ENCODE measurements at regions not wholly inside any gene's neighbourhood (a gene's known extent, or its start where the extent isn't known, plus 50 kb on each side); places are given as distances from the start of the nearest gene placed in this dataset.

- Mint-ChIP-seq H3K36me3 (ENCODE audit: insufficient read depth, unreplicated experiment) (no peaks in the 10 kb centered on the region), H3K4me1 (ENCODE audit: low read depth, unreplicated experiment) (no peaks in the 10 kb centered on the region), H3K9me3 (ENCODE audit: low read depth, unreplicated experiment) (peaks cover 7% of the 10 kb centered on the region), H3K4me3 (ENCODE audit: low read depth, unreplicated experiment) (no peak overlapping the region), H3K27ac (ENCODE audit: unreplicated experiment) (no peak overlapping the region), H3K27me3 (ENCODE audit: unreplicated experiment) (no peaks in the 10 kb centered on the region)
- CTCF ChIA-PET: no interaction called here
- intact Hi-C loops (cut with micrococcal nuclease; ENCODE audit: unreplicated experiment): no loop called here
- TF ChIP-seq, protein P1, sequence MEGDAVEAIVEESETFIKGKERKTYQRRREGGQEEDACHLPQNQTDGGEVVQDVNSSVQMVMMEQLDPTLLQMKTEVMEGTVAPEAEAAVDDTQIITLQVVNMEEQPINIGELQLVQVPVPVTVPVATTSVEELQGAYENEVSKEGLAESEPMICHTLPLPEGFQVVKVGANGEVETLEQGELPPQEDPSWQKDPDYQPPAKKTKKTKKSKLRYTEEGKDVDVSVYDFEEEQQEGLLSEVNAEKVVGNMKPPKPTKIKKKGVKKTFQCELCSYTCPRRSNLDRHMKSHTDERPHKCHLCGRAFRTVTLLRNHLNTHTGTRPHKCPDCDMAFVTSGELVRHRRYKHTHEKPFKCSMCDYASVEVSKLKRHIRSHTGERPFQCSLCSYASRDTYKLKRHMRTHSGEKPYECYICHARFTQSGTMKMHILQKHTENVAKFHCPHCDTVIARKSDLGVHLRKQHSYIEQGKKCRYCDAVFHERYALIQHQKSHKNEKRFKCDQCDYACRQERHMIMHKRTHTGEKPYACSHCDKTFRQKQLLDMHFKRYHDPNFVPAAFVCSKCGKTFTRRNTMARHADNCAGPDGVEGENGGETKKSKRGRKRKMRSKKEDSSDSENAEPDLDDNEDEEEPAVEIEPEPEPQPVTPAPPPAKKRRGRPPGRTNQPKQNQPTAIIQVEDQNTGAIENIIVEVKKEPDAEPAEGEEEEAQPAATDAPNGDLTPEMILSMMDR (IDR thresholded peaks at IDR 0.05; ENCODE audit: unreplicated experiment): no peak
- no TSS peak for BruUV-seq (replicated peaks)
- DNase-seq: no peak
Measured at GRCh38 chr11:103714246-103714645, 322.2 kb upstream of the DDI1 start.

DNA sequence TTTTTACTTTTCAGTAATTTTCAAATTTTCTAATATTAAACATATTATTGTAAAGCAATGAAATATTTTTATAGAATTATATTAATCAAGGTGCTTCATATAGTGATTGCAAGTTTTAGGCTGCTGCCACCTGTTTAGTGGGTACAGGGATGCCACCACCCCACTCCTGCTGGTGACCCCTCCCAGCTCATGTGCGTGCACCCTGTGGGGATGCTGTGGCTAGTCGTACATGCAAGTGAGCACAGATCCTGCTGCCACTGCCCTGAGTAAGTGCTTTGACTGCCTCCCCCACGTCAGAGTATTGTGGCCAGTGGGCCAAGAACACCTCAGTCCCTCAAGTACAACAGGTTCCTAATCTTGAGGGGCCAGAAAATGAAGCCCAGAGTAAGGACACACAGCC is 320.1 kb upstream of the DDI1 start:
- BruUV-seq (replicated peaks): no TSS peak
- H3K27ac Mint-ChIP-seq (ENCODE audit: unreplicated experiment): no peak overlapping the region
- no peaks in the 10 kb centered on the region for H3K27me3 Mint-ChIP-seq (ENCODE audit: unreplicated experiment)
- H3K36me3 Mint-ChIP-seq (ENCODE audit: insufficient read depth, unreplicated experiment): no peaks in the 10 kb centered on the region
- no peak for DNase-seq
- TF ChIP-seq, protein P1 (IDR thresholded peaks at IDR 0.05; ENCODE audit: unreplicated experiment): no peak
- CTCF ChIA-PET: no interaction called here
- H3K4me1 Mint-ChIP-seq (ENCODE audit: low read depth, unreplicated experiment): no peaks in the 10 kb centered on the region
- H3K4me3 Mint-ChIP-seq (ENCODE audit: low read depth, unreplicated experiment): no peak overlapping the region
- peaks cover 5% of the 10 kb centered on the region for H3K9me3 Mint-ChIP-seq (ENCODE audit: low read depth, unreplicated experiment)
- intact Hi-C loops (cut with micrococcal nuclease; ENCODE audit: unreplicated experiment): no loop called here

- peaks cover 13% of the 10 kb centered on the region for H3K9me3 Mint-ChIP-seq (ENCODE audit: low read depth, unreplicated experiment)
- BruUV-seq (replicated peaks): no TSS peak
- no peak for DNase-seq
- H3K4me3 Mint-ChIP-seq (ENCODE audit: low read depth, unreplicated experiment): no peak overlapping the region
- TF ChIP-seq, protein P1 (IDR thresholded peaks at IDR 0.05; ENCODE audit: unreplicated experiment): no peak
- no peaks in the 10 kb centered on the region for H3K27me3 Mint-ChIP-seq (ENCODE audit: unreplicated experiment)
- no peak overlapping the region for H3K27ac Mint-ChIP-seq (ENCODE audit: unreplicated experiment)
- intact Hi-C loops (cut with micrococcal nuclease; ENCODE audit: unreplicated experiment): no loop called here
- no peaks in the 10 kb centered on the region for H3K4me1 Mint-ChIP-seq (ENCODE audit: low read depth, unreplicated experiment)
- CTCF ChIA-PET: no interaction called here
- H3K36me3 Mint-ChIP-seq (ENCODE audit: insufficient read depth, unreplicated experiment): no peaks in the 10 kb centered on the region
Measured at GRCh38 chr11:103727262-103727661, 309.2 kb upstream of the DDI1 start.

GRCh38 chr11:103729617-103730016 is 306.8 kb upstream of the DDI1 start:
- no peaks in the 10 kb centered on the region for H3K27me3 Mint-ChIP-seq (ENCODE audit: unreplicated experiment)
- peaks cover 6% of the 10 kb centered on the region for H3K9me3 Mint-ChIP-seq (ENCODE audit: low read depth, unreplicated experiment)
- DNase-seq: no peak
- intact Hi-C loops (cut with micrococcal nuclease; ENCODE audit: unreplicated experiment): no loop called here
- no peak overlapping the region for H3K4me3 Mint-ChIP-seq (ENCODE audit: low read depth, unreplicated experiment)
- H3K36me3 Mint-ChIP-seq (ENCODE audit: insufficient read depth, unreplicated experiment): no peaks in the 10 kb centered on the region
- TF ChIP-seq, protein P1 (IDR thresholded peaks at IDR 0.05; ENCODE audit: unreplicated experiment): no peak
- CTCF ChIA-PET: no interaction called here
- no TSS peak for BruUV-seq (replicated peaks)
- H3K27ac Mint-ChIP-seq (ENCODE audit: unreplicated experiment): no peak overlapping the region
- H3K4me1 Mint-ChIP-seq (ENCODE audit: low read depth, unreplicated experiment): peaks cover 10% of the 10 kb centered on the region
